Mesenchymal stem cell (in vitro differentiated cells and primary cell): ENCODE measurements at regions not wholly inside any gene's neighbourhood (a gene's known extent, or its start where the extent isn't known, plus 50 kb on each side); places are given as distances from the start of the nearest gene placed in this dataset.

Experiments used
- DNase-seq: peaks from one replicate; pipeline ENCODE4 v3.0.0-alpha.2; 2013
- H2AFZ ChIP-seq: one replicate; pipeline ENCODE4 v1.6.1; 2013; ENCODE audit warnings: low read depth, mild to moderate bottlenecking, control low read depth, inconsistent platforms, low read length, moderate library complexity
- H2AK5ac ChIP-seq: 2 replicates; pipeline ENCODE4 v1.6.1; 2013; ENCODE audit warnings: low read length, moderate library complexity, mild to moderate bottlenecking, inconsistent platforms; ENCODE audit not compliant: severe bottlenecking
- H2BK120ac ChIP-seq: one replicate; pipeline ENCODE4 v1.6.1; 2013; ENCODE audit warnings: low read depth, mild to moderate bottlenecking, inconsistent platforms, low read length, moderate library complexity
- H2BK12ac ChIP-seq, 2 experiments: one replicate each; pipeline ENCODE4 v1.6.1; 2013; ENCODE audit warnings: inconsistent platforms in 2 of 2, low read length in 2 of 2, mild to moderate bottlenecking in 2 of 2, moderate library complexity in 2 of 2, control low read depth in 1 of 2
- H2BK15ac ChIP-seq: one replicate; pipeline ENCODE4 v1.6.1; 2013; ENCODE audit warnings: mild to moderate bottlenecking, low read depth, inconsistent platforms; ENCODE audit not compliant: poor library complexity, severe bottlenecking
- H2BK5ac ChIP-seq: 2 replicates; pipeline ENCODE4 v1.6.1; 2013; ENCODE audit warnings: low read depth, mild to moderate bottlenecking, low read length, control low read depth, inconsistent platforms; ENCODE audit not compliant: poor library complexity, severe bottlenecking
- H3K14ac ChIP-seq, 2 experiments: one replicate each; pipeline ENCODE4 v1.6.1; 2013; ENCODE audit warnings: inconsistent platforms in 2 of 2, low read length in 2 of 2, control low read depth in 1 of 2, mild to moderate bottlenecking in 1 of 2, moderate library complexity in 1 of 2
- H3K18ac ChIP-seq, 2 experiments: one replicate each; pipeline ENCODE4 v1.6.1; 2013; ENCODE audit warnings: inconsistent platforms in 2 of 2, low read length in 2 of 2, control low read depth in 1 of 2, low read depth in 1 of 2, mild to moderate bottlenecking in 1 of 2
- H3K23ac ChIP-seq, 2 experiments: one replicate each; pipeline ENCODE4 v1.6.1; 2013; ENCODE audit warnings: inconsistent platforms in 2 of 2, low read length in 2 of 2, mild to moderate bottlenecking in 2 of 2, moderate library complexity in 2 of 2, control low read depth in 1 of 2
- H3K27ac ChIP-seq: 2 replicates; pipeline ENCODE4 v1.5.1; 2013; ENCODE audit warnings: mild to moderate bottlenecking, moderate library complexity, low read length, control low read depth, inconsistent platforms; ENCODE audit not compliant: poor library complexity, severe bottlenecking
- H3K27me3 ChIP-seq, 2 experiments: 2 replicates each; pipeline versions ENCODE4 v1.6.1 to v1.7.0; 2013; ENCODE audit warnings: low read length in 2 of 2, mild to moderate bottlenecking in 2 of 2, moderate library complexity in 2 of 2, control low read depth in 1 of 2, inconsistent platforms in 1 of 2; ENCODE audit not compliant: control insufficient read depth in 1 of 2, insufficient read depth in 1 of 2
- H3K36me3 ChIP-seq, 2 experiments: 2 replicates each; pipeline versions ENCODE4 v1.6.1 to v1.7.0; 2013; ENCODE audit warnings: low read length in 2 of 2, control low read depth in 1 of 2, inconsistent platforms in 1 of 2, low read depth in 1 of 2, mild to moderate bottlenecking in 1 of 2; ENCODE audit not compliant: insufficient read depth in 2 of 2, control insufficient read depth in 1 of 2
- H3K4ac ChIP-seq, 2 experiments: one replicate each; pipeline ENCODE4 v1.6.1; 2013; ENCODE audit warnings: inconsistent platforms in 2 of 2, low read length in 2 of 2, mild to moderate bottlenecking in 2 of 2, moderate library complexity in 2 of 2, control low read depth in 1 of 2, low read depth in 1 of 2
- H3K4me1 ChIP-seq: 2 replicates; pipeline ENCODE4 v1.6.1; 2013; ENCODE audit warnings: low read depth, low read length, control low read depth; ENCODE audit not compliant: control insufficient read depth, insufficient read depth
- H3K4me2 ChIP-seq: 2 replicates; pipeline ENCODE4 v1.6.1; 2013; ENCODE audit warnings: low read length, mild to moderate bottlenecking, inconsistent platforms; ENCODE audit not compliant: poor library complexity, severe bottlenecking
- H3K4me3 ChIP-seq, 2 experiments: 2 replicates each; pipeline versions ENCODE4 v1.5.1 to v1.7.0; 2013; ENCODE audit warnings: low read length in 2 of 2, mild to moderate bottlenecking in 2 of 2, control low read depth in 1 of 2, low read depth in 1 of 2; ENCODE audit not compliant: insufficient read depth in 1 of 2
- H3K79me1 ChIP-seq: replicated peaks from 2 replicates; pipeline ENCODE4 v1.6.1; 2013; ENCODE audit warnings: mild to moderate bottlenecking, control low read depth, low read length, inconsistent platforms; ENCODE audit not compliant: poor library complexity, severe bottlenecking
- H3K9ac ChIP-seq: 2 replicates; pipeline ENCODE4 v1.7.0; 2013; ENCODE audit warnings: mild to moderate bottlenecking, low read length, moderate library complexity
- H3K9me3 ChIP-seq: 2 replicates; pipeline ENCODE4 v1.7.0; 2013; ENCODE audit warnings: mild to moderate bottlenecking, low read length; ENCODE audit not compliant: control insufficient read depth
- H4K8ac ChIP-seq: one replicate; pipeline ENCODE4 v1.6.1; 2013; ENCODE audit warnings: inconsistent platforms, mild to moderate bottlenecking, low read length, moderate library complexity
- H4K91ac ChIP-seq: one replicate; pipeline ENCODE4 v1.6.1; 2013; ENCODE audit warnings: mild to moderate bottlenecking, low read length, inconsistent platforms
- WGBS: methylation state at CpG from one replicate; pipeline ENCODE4 v1.1.7; 2013; ENCODE audit warnings: mixed read lengths; 5-methylcytosine and 5-hydroxymethylcytosine counted together

DNA sequence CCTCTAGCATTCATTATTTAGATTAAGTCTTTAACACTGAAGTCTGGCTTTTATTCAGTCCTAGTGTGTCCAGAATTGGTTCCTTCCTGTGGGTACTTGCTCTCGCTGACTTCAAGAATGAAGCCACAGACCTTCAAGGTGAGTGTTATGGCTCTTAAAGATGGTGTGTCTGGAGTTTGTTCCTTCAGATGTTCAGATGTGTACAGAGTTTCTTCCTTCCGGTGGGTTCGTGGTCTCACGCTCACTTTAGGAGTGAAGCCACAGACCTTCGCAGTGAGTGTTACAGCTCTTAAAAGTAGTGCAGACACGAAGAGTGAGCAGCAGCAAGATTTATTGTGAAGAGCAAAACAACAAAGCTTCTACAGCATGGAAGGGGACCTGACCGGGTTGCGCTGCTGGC, 860.6 kb downstream of the STIM2 start:
- H3K4me1 ChIP-seq = no peaks in the 10 kb centered on the region
- H2BK5ac ChIP-seq = no peak overlapping the region
- H3K4ac ChIP-seq = no peak overlapping the region
- 89% methylated on average over 8 of the region's 8 CpGs for WGBS
- H3K23ac ChIP-seq = no peak overlapping the region
- no peak overlapping the region for H3K27ac ChIP-seq
- no peak overlapping the region for H2BK15ac ChIP-seq
- H3K9me3 ChIP-seq = no peaks in the 10 kb centered on the region
- no peak overlapping the region for H3K14ac ChIP-seq
- no peak overlapping the region for H4K8ac ChIP-seq
- H2BK12ac ChIP-seq = no peak overlapping the region
- no peak overlapping the region for H3K18ac ChIP-seq
- no peak overlapping the region for H2BK120ac ChIP-seq
- H2AFZ ChIP-seq = no peak overlapping the region
- no peak overlapping the region for H3K9ac ChIP-seq
- H3K4me2 ChIP-seq = no peak overlapping the region
- no peaks in the 10 kb centered on the region for H3K79me1 ChIP-seq
- no peak overlapping the region for H4K91ac ChIP-seq
- H3K27me3 ChIP-seq = no peaks in the 10 kb centered on the region
- no peak overlapping the region for H2AK5ac ChIP-seq
- DNase-seq = no peak
- H3K4me3 ChIP-seq = no peak overlapping the region
- no peaks in the 10 kb centered on the region for H3K36me3 ChIP-seq

DNA sequence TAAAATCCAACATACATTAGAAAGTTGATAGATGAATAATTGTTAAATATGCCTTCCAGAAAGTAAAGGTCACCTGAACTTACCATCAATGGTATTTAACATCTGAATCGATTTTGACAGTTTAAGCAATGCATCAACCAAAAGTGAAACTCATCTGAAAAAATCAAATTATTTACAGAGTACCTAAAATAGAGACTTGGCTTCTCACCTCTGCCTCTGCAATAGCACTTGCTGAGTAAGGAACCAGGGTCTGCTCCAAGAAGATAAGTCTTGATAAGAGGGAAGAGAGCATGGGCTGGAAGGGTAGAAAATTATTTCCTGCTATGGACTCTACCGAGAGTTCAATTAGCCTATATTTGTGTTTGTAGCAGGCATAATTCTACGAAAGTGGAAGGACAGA, 868.3 kb downstream of the STIM2 start:
- H3K4me1 ChIP-seq = no peaks in the 10 kb centered on the region
- H3K14ac ChIP-seq = no peak overlapping the region
- H3K9ac ChIP-seq = no peak overlapping the region
- H2BK15ac ChIP-seq = no peak overlapping the region
- no peak overlapping the region for H3K4me2 ChIP-seq
- no peaks in the 10 kb centered on the region for H3K79me1 ChIP-seq
- H2BK12ac ChIP-seq = no peak overlapping the region
- H3K36me3 ChIP-seq = no peaks in the 10 kb centered on the region
- DNase-seq = no peak
- 76% methylated on average over 2 of the region's 3 CpGs for WGBS
- no peaks in the 10 kb centered on the region for H3K27me3 ChIP-seq
- H4K8ac ChIP-seq = no peak overlapping the region
- H2AFZ ChIP-seq = no peak overlapping the region
- H3K18ac ChIP-seq = no peak overlapping the region
- H2AK5ac ChIP-seq = no peak overlapping the region
- no peak overlapping the region for H3K27ac ChIP-seq
- H4K91ac ChIP-seq = no peak overlapping the region
- no peak overlapping the region for H3K23ac ChIP-seq
- no peaks in the 10 kb centered on the region for H3K9me3 ChIP-seq
- H3K4ac ChIP-seq = no peak overlapping the region
- H3K4me3 ChIP-seq = no peak overlapping the region
- H2BK5ac ChIP-seq = no peak overlapping the region
- no peak overlapping the region for H2BK120ac ChIP-seq

DNA sequence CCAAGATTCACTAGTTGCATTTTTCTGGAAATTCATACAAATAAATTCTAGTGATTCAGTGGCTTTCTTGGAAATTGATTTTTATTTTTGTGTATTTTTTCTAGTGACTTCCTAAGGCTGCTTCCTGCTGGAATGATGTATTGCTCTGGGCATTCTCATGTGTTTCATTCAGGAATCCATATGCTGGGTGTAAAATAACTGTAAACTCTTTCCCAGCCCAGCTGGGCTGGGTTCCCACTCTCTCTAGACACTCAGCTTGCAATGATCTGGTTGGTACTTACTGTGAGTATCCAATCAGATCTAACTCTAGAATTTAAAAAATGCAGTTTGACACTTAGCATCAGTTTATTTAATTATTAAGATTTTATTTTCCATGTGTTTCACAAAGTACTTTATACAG, 882.2 kb downstream of the STIM2 start:
- no peak overlapping the region for H4K91ac ChIP-seq
- H3K23ac ChIP-seq = no peak overlapping the region
- no peak overlapping the region for H3K27ac ChIP-seq
- no peaks in the 10 kb centered on the region for H3K4me1 ChIP-seq
- H2BK15ac ChIP-seq = no peak overlapping the region
- no peak for DNase-seq
- H3K9ac ChIP-seq = no peak overlapping the region
- no peak overlapping the region for H2AFZ ChIP-seq
- H3K27me3 ChIP-seq = no peaks in the 10 kb centered on the region
- H2AK5ac ChIP-seq = no peak overlapping the region
- H3K18ac ChIP-seq = no peak overlapping the region
- no peaks in the 10 kb centered on the region for H3K9me3 ChIP-seq
- H2BK5ac ChIP-seq = no peak overlapping the region
- no peak overlapping the region for H2BK12ac ChIP-seq
- no peak overlapping the region for H3K4me3 ChIP-seq
- H3K79me1 ChIP-seq = no peaks in the 10 kb centered on the region
- no peak overlapping the region for H3K4ac ChIP-seq
- no peaks in the 10 kb centered on the region for H3K36me3 ChIP-seq
- H3K14ac ChIP-seq = no peak overlapping the region
- no peak overlapping the region for H2BK120ac ChIP-seq
- no peak overlapping the region for H4K8ac ChIP-seq
- no peak overlapping the region for H3K4me2 ChIP-seq

DNA sequence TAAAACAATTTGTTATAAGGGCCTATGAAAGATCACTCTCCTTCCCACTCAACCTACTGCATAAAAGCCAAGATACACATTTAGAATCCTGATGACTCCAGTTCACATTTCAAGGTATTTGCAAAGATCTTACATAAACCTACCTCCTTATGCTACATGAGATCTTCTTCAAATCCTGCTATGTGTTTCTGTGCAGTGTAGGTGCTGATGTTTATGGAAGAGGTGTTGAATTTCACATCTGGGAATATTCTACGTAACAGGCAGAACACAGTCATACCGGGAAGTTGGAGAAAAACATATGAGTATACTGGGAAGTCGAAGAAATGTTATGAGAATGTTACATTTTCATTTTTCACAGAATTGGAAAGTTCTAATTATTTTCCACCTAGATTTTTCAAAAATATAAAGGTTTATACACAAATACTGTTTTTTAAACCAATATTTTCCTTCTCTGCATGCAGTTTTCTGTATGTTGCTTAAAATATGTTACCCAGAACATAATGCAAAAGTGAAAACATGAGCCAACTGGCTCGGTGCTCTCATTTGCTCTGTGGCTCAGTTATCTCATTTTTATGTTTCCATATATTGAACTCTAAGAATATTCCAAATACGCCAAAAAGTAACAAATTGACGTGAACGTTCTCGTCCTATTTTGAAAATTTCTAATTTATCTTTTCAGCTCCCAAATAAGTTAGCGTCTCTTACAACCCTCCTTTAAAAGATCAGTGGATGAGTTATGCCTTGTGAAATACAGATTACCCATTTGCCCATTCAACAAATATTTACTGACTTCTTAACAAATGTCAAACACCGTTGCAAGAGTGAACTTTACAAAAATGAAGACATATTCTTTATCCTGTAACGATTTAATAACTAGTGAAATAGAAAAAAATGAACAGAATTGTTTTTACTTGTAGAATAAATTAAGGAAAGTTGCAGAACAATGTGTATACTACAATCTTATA, 899.3 kb downstream of the STIM2 start:
- Histone ChIP-seq H3K27me3 (no peaks in the 10 kb centered on the region), H3K9me3 (no peaks in the 10 kb centered on the region), H3K79me1 (no peaks in the 10 kb centered on the region), H3K14ac (no peak overlapping the region), H3K18ac (no peak overlapping the region), H2BK120ac (no peak overlapping the region), H3K9ac (no peak overlapping the region), H4K8ac (no peak overlapping the region), H2AFZ (no peak overlapping the region), H3K4me3 (no peak overlapping the region), H3K4me1 (no peaks in the 10 kb centered on the region), H2AK5ac (no peak overlapping the region), H2BK12ac (no peak overlapping the region), H2BK15ac (no peak overlapping the region), H3K4me2 (no peak overlapping the region), H3K23ac (no peak overlapping the region), H3K36me3 (no peaks in the 10 kb centered on the region), H4K91ac (no peak overlapping the region), H3K4ac (no peak overlapping the region), H2BK5ac (no peak overlapping the region), H3K27ac (no peak overlapping the region)
- no peak for DNase-seq
- 84% methylated on average over 7 of the region's 11 CpGs for WGBS
